ENCODE measurements at regions not wholly inside any gene's neighbourhood (a gene's known extent, or its start where the extent isn't known, plus 50 kb on each side); places are given as distances from the start of the nearest gene placed in this dataset.

- DNase-seq (ENCODE audit: low read depth) = no peak
Measured at GRCh38 chr3:153072382-153072781, 89.6 kb upstream of the RAP2B start.

GRCh38 chr3:153072856-153073255 is 89.2 kb upstream of the RAP2B start:
- DNase-seq (ENCODE audit: low read depth) = no peak

GRCh38 chr3:153073636-153074035 is 88.4 kb upstream of the RAP2B start:
- no peak for DNase-seq (ENCODE audit: low read depth)

GRCh38 chr3:153078826-153079225 is 83.2 kb upstream of the RAP2B start:
- DNase-seq (ENCODE audit: low read depth) = no peak

GRCh38 chr3:153079386-153079785 is 82.6 kb upstream of the RAP2B start:
- DNase-seq (ENCODE audit: low read depth) = no peak

GRCh38 chr3:153080778-153081240 is 81.2 kb upstream of the RAP2B start:
- no peak for DNase-seq (ENCODE audit: low read depth)

- DNase-seq (ENCODE audit: low read depth) = no peak
Measured at GRCh38 chr3:153084431-153084830, 77.6 kb upstream of the RAP2B start.

GRCh38 chr3:153087595-153088566 is 74.1 kb upstream of the RAP2B start:
- no peak for DNase-seq (ENCODE audit: low read depth)

- DNase-seq (ENCODE audit: low read depth) = no peak
Measured at GRCh38 chr3:153089620-153090019, 72.4 kb upstream of the RAP2B start.

GRCh38 chr3:153090973-153091372 is 71.1 kb upstream of the RAP2B start:
- no peak for DNase-seq (ENCODE audit: low read depth)

GRCh38 chr3:153093629-153094028 is 68.4 kb upstream of the RAP2B start:
- no peak for DNase-seq (ENCODE audit: low read depth)

- DNase-seq (ENCODE audit: low read depth) = no peak
Measured at GRCh38 chr3:153094386-153094785, 67.6 kb upstream of the RAP2B start.

- no peak for DNase-seq (ENCODE audit: low read depth)
Measured at GRCh38 chr3:153095441-153095840, 66.6 kb upstream of the RAP2B start.

- DNase-seq (ENCODE audit: low read depth) = peak; percentile 83
Measured at GRCh38 chr3:153096731-153097131, 65.3 kb upstream of the RAP2B start.

- DNase-seq (ENCODE audit: low read depth) = no peak
Measured at GRCh38 chr3:153097213-153097612, 64.8 kb upstream of the RAP2B start.

GRCh38 chr3:153099131-153099530 is 62.9 kb upstream of the RAP2B start:
- DNase-seq (ENCODE audit: low read depth) = no peak

GRCh38 chr3:153103406-153103945 is 58.5 kb upstream of the RAP2B start:
- DNase-seq (ENCODE audit: low read depth) = peak; percentile 97

- DNase-seq (ENCODE audit: low read depth) = no peak
Measured at GRCh38 chr3:153110041-153110440, 52.0 kb upstream of the RAP2B start.

- no peak for DNase-seq (ENCODE audit: low read depth)
Measured at GRCh38 chr3:153111016-153111415, 51.0 kb upstream of the RAP2B start.

Data from renal cortical epithelial cell (primary cell).